A172 (cell line): ENCODE measurements at regions not wholly inside any gene's neighbourhood (a gene's known extent, or its start where the extent isn't known, plus 50 kb on each side); places are given as distances from the start of the nearest gene placed in this dataset.

Experiments used
- DNase-seq: peaks from one replicate; pipeline ENCODE4 v3.0.0-alpha.2; 2015; ENCODE audit warnings: low spot score

GRCh38 chr4:125434136-125434535 is 119.4 kb downstream of the FAT4 start:
- no peak for DNase-seq

- no peak for DNase-seq
Observed at GRCh38 chr4:125440814-125441213, 126.1 kb downstream of the FAT4 start.

GRCh38 chr4:125444166-125444565 is 129.4 kb downstream of the FAT4 start:
- DNase-seq, result no peak

- no peak for DNase-seq
Observed at GRCh38 chr4:125445525-125445924, 130.8 kb downstream of the FAT4 start.

GRCh38 chr4:125447551-125448290 is 133.0 kb downstream of the FAT4 start:
- DNase-seq, result no peak

- DNase-seq, result no peak
Observed at GRCh38 chr4:125456075-125456474, 141.3 kb downstream of the FAT4 start.

- DNase-seq, result no peak
Observed at GRCh38 chr4:125459531-125459930, 144.8 kb downstream of the FAT4 start.

- no peak for DNase-seq
Observed at GRCh38 chr4:125461676-125462363, 147.1 kb downstream of the FAT4 start.

GRCh38 chr4:125464146-125464545 is 149.4 kb downstream of the FAT4 start:
- no peak for DNase-seq

GRCh38 chr4:125481334-125482045 is 166.7 kb downstream of the FAT4 start:
- DNase-seq, result no peak

GRCh38 chr4:125482822-125483221 is 168.1 kb downstream of the FAT4 start:
- DNase-seq, result no peak

GRCh38 chr4:125483278-125483677 is 168.5 kb downstream of the FAT4 start:
- DNase-seq, result no peak

GRCh38 chr4:125484912-125485311 is 170.2 kb downstream of the FAT4 start:
- DNase-seq, result no peak

GRCh38 chr4:125486351-125486750 is 171.6 kb downstream of the FAT4 start:
- no peak for DNase-seq

GRCh38 chr4:125489952-125490690 is 175.4 kb downstream of the FAT4 start:
- no peak for DNase-seq

GRCh38 chr4:125492957-125493356 is 178.2 kb downstream of the FAT4 start:
- DNase-seq, result no peak

GRCh38 chr4:125497861-125498260 is 183.1 kb downstream of the FAT4 start:
- no peak for DNase-seq

GRCh38 chr4:125498981-125499380 is 184.2 kb downstream of the FAT4 start:
- no peak for DNase-seq

- DNase-seq, result no peak
Observed at GRCh38 chr4:125501090-125501489, 186.3 kb downstream of the FAT4 start.

GRCh38 chr4:125501568-125501967 is 186.8 kb downstream of the FAT4 start:
- no peak for DNase-seq

GRCh38 chr4:125505621-125506020 is 190.9 kb downstream of the FAT4 start:
- no peak for DNase-seq

GRCh38 chr4:125507141-125507540 is 192.4 kb downstream of the FAT4 start:
- no peak for DNase-seq
